ENCODE measurements at regions not wholly inside any gene's neighbourhood (a gene's known extent, or its start where the extent isn't known, plus 50 kb on each side); places are given as distances from the start of the nearest gene placed in this dataset.

DNA sequence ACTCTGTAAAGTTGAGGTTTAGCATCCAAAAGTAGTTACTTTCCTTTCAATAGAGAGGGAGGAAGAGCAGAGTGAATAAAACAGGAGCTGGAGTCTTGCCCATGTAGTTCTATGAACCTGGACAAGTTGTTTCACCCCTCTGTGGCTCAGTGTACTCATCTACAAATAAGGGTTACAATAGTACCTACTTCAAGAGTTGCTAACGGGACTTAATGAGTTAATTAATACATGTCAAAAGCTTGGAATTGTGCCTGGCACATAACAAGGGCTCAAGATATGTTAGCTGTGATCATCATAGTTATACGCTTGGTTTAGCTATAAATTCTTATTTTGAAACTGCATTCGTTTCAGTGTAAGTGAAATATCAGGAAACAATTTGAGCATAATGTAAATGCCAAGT lies 388.5 kb upstream of the THBS1 start:
- TF ChIP-seq, protein P1, sequence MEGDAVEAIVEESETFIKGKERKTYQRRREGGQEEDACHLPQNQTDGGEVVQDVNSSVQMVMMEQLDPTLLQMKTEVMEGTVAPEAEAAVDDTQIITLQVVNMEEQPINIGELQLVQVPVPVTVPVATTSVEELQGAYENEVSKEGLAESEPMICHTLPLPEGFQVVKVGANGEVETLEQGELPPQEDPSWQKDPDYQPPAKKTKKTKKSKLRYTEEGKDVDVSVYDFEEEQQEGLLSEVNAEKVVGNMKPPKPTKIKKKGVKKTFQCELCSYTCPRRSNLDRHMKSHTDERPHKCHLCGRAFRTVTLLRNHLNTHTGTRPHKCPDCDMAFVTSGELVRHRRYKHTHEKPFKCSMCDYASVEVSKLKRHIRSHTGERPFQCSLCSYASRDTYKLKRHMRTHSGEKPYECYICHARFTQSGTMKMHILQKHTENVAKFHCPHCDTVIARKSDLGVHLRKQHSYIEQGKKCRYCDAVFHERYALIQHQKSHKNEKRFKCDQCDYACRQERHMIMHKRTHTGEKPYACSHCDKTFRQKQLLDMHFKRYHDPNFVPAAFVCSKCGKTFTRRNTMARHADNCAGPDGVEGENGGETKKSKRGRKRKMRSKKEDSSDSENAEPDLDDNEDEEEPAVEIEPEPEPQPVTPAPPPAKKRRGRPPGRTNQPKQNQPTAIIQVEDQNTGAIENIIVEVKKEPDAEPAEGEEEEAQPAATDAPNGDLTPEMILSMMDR (IDR thresholded peaks at IDR 0.05 in 4 of 5, conservative IDR thresholded peaks at IDR 0.05 in 1 of 5): no peak
- TF ChIP-seq POLR2A (IDR thresholded peaks at IDR 0.05): no peak
